GM18498 (cell line): ENCODE measurements at regions not wholly inside any gene's neighbourhood (a gene's known extent, or its start where the extent isn't known, plus 50 kb on each side); places are given as distances from the start of the nearest gene placed in this dataset.

Experiments
- ATAC-seq: cut with Tn5 transposase; IDR thresholded peaks from one replicate; pipeline ENCODE4 v1.9.1; 2021; ENCODE audit warnings: mild to moderate bottlenecking, moderate library complexity; ENCODE audit not compliant: unreplicated experiment

DNA sequence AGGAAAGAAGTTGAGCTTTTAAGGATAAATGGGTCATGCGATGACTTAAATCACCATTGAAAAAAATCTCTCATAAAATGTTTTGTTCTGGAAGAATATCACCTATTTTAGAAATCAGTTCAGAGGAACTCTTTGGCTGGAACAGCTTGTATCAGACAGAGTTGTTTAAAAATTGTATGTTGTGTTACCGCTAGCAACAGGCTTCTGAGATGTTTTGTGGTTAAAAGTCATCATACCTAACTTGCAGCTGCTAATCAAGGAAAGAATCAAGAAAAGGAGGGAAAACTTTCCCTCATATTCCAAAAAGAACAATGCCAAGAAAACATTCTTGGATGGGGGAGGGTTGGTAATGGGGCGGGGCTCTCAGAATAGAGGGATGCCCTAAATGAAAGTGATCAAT lies 220.7 kb upstream of the CITED2 start:
- no peak for ATAC-seq

DNA sequence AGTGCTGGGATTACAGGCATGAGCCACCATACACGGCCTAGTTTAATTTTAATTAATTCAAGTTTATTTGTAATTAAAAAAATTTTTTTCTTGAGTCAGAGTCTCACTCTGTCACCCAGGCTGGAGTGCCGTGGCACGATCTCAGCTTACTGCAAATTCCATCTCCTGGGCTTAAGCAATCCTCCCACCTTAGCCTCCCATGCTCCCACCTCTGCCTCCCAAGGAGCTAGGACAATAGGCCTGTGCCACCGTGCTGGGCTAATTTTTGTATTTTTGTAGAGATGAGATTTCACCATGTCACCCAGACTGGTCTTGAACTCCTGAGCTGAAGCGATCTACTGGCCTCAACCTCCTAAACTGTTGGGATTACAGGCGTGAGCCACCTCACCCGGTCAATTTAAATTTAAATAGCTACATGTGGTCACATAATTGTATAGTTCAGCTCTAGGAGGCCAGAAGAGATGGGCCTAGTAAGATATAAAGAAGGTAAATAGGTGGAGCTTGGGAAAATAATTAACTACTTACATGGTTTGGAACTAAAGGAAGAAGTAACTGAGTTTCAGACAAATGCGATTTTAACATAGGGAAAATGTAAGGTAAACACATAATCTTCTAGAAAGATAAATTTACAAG lies 220.0 kb upstream of the CITED2 start:
- ATAC-seq: no peak

DNA sequence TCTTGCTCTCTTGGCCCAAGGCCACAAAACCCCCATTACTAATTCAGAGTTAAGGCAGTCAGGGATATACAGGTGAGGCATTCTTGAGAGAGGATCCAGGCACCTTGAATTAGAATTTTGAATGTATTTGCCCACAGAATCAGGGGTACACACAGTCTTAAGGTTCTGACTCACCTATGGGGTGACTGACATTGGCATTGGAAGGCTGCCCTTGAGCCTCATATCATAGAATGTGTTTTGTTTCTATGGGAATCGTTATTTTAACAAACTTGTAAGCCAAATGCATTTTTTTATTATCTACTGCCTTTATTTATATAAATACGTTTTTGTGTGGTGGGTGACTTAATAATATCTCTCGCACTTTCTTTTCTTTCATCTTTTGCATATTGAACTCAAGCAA lies 218.6 kb upstream of the CITED2 start:
- no peak for ATAC-seq

DNA sequence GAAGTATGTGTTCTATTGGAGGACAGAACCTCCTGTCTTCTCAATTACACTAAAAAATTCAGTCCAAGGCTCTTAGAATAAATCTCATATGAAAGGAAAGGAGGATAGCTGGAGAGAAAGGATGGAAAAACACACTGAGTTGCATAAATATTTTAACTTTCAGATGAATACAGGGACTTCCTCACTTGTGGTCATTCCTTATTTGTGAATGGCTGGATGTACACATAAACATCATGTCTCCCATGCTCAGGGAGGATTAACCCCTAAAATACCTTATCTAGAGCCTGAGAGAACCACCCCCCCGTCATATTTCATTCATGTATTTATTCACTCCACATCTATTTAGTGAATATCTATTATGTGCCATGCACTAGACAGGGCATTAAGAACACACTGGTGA lies 217.6 kb upstream of the CITED2 start:
- ATAC-seq: no peak

DNA sequence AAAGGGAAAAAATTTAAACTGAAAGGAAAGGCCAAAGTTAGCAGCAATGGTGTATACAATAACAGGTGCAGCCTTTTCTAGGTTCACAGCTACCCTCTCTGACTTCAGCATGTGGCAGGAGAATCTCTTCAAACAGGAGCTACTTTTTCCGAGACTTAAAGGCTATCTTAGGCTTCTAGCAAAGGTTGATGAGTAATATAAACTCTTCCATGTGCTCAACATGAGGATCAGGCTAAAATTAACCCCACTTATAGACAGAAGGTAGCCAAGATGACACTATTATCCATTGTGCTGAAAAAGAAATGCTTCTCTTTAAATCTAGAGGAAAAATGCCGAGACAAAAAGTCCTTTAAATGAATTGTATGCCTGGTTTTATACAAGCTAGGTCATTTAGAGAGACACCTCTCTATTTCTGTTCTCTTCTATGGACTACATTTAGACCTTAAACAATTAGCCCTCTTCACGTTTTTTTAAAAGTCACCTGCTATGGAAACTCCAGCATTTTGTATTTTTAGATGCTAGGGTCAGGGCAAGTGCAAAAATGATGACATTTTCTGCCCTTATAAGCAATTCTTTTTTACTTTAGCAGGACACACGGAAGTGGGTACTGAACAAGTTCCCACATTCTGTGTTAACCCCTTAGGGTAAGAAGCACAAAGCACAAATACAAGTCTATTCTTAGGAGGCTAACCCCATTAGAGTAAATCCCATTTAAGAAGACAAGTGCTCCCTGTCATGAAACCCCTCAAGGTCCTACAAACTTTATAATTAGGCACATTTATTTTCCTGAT lies 216.8 kb upstream of the CITED2 start:
- no peak for ATAC-seq

DNA sequence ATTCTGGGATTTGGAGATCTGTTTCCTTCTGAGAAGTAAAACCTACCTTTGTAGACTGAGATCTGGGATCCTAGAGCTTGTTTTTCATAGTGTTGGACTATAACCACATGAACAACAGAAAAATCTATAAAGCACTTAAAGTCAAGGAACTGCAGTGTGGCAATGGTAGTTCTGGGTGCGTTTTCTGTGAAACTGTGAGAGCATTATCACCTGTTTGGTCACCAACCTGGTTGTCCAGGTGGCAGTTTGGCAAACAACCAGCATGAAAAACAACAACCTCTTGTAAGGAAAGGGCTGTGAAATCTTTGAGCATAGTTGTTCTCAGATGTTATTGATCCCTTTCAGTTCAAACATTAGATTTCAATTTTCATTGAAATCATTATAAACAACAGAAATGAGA lies 215.8 kb upstream of the CITED2 start:
- no peak for ATAC-seq

DNA sequence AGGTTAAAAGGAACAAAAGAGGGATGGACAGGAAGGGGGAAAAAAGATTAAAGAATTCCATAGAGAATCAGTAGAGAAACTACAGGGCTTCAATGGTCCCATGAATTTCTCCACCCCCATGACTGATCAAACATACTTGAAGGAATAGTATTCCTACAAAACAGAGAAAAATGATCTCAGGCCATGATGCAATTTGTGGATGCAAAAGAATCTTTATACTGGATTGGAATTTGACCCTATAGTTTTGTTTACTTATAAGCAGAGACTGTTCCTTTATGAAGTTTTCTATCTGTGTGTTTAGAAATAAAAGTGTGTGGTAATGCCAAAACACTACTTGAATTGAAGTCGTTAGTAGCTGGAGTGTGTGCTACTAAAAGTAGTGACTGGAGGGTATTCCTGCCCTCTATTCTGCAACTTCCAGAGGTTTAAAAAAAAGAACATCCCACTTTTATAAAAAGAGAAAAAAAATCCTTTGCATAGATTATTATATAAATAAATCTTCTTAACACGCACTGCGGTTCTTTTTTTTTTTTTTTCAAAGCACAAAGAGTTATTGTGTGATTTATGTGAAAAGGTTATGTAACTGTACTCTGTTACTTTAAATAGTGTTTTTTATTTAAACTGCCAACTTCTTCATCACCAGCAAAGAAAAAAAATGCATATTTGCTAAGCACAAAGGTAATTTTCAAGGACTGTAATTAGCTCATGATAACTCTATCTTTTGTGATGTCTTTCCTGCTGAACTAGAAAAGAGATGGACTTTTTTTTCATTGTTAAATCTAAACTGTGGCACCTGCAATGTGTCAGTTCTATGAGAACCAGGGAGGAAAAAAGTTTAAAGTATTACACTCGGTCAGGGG lies 214.5 kb upstream of the CITED2 start:
- no peak for ATAC-seq

DNA sequence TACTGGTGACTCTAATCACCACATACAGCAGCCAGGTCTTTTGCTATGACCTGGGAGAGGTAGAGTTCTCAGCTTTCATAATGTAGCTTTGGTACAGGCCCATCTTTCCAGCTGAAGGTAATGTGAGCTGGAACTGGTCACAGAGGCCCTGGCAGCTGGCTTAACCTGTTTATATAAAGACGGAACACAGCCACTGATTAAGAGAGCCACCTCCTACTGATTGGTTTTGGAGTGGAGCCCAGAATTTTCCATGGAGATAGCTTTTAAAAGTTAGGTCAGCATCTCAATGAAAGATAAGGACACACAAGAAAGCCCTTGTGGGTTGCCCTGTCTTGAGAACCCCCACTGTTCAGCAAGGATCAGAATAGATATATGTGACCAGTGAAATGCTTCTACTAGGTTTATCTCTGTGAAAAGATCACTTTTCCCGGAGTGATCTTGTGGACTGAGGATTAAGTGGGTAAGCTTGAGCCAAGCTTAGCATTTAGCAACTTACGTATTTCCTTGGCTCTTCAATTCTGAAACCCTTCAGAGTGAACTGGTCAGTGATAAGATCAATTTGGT lies 213.7 kb upstream of the CITED2 start:
- ATAC-seq: no peak

DNA sequence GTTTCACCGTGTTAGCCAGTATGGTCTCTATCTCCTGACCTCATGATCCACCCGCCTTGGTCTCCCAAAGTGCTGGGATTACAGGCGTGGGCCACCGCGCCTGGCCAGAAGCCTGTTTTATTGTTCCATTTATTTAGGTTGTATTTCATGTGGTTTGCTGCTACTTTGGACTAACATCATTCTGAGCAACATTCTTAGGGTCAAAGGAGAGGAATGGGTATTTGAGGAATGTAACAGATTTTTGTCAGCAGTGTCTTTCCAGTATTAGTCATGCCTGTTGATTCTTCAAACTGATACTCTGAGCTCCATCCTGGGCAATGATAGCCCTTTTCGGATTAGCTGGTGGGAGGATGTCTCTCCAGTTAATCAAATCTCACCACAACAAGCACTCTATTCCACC lies 213.0 kb upstream of the CITED2 start:
- ATAC-seq: no peak

DNA sequence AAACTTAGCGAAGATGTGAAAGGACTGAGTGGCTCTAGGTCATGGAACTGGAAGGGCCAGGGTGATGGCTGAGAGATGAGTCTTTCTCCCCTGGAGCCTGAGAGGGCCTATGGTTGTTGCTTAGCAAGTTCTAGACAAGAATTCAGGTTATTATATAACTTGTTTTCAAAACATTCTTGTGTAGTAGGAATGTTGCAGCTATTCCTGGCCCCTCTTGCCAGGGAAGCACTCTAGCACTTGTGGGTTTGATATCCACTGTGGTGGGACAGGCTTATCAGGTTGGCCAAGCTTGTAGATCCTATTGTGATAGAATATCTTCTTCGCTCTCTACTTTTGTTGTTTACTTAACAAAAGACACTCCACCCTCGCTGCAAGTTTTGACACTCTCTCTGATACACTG lies 211.8 kb upstream of the CITED2 start:
- no peak for ATAC-seq

DNA sequence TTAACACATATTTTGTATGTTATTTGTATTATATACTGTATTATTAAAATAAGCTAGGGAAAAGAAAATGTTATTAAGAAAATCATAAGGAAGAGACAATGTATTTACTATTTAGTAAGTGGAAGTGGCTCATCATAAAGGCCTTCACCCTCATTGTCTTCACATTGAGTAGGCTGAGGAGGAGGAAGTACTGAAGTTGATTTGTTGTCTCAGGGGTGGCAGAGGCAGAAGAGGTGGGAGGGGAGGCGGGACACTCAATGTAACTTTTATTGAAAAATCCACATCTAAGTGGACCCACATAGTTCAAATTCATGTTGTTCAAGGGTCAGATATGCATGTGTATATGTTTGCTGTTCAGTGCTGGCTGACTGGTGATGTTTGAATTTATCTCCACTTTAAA lies 210.2 kb upstream of the CITED2 start:
- ATAC-seq: no peak

DNA sequence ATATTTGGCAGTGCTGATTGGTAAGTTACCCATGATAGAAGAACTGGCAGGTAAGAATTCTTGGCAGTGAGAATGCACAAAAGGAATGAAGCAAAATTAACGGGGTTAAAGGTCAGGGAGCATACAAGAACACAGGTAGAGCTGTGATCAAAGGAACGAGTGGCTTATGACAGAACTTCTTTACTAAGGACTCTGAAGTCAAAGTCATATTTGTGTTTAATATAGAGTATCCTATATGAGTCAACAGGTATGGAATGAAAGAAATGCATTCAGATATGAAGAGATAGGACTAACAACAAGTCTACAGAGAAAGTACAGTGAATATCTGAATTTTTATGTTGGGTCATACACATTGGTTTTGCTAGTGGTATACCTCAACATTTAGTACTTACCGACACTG lies 209.0 kb upstream of the CITED2 start:
- no peak for ATAC-seq

DNA sequence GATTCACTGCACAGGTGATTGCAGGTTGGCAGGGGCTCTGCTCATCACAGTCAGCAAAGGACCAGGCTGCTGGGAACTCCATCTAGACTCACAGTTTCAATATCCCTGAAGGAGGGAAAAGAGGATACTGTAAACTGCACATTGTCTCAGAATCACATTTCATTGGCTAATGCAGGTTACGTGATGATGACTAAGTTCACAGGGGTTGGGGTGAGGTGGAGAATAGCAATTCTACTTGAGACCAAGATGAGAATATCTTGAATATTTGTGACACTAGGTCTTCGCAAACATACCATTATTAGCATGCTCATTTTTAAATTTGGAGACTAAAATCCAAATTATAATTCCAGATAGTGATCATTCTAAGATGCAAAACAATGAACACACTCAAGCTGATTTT lies 208.5 kb upstream of the CITED2 start:
- ATAC-seq: no peak

DNA sequence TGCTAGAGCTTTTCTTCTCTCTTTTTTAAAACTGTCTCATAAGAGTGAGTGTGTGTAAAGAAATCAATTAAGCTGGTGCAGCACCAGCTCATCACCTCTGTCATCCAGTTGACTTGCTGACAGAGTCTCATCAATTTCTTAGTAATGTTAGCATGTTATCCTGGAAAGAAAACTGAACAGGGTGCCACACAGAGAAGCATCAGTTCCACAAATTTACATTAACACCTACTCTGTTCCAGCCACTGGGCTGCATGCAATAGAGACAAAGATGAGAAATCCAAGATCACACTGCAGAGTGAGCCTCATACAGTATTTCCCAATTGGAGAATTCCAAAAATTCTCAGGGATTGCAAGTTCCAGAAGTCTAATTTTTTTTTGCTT lies 207.0 kb upstream of the CITED2 start:
- no peak for ATAC-seq

DNA sequence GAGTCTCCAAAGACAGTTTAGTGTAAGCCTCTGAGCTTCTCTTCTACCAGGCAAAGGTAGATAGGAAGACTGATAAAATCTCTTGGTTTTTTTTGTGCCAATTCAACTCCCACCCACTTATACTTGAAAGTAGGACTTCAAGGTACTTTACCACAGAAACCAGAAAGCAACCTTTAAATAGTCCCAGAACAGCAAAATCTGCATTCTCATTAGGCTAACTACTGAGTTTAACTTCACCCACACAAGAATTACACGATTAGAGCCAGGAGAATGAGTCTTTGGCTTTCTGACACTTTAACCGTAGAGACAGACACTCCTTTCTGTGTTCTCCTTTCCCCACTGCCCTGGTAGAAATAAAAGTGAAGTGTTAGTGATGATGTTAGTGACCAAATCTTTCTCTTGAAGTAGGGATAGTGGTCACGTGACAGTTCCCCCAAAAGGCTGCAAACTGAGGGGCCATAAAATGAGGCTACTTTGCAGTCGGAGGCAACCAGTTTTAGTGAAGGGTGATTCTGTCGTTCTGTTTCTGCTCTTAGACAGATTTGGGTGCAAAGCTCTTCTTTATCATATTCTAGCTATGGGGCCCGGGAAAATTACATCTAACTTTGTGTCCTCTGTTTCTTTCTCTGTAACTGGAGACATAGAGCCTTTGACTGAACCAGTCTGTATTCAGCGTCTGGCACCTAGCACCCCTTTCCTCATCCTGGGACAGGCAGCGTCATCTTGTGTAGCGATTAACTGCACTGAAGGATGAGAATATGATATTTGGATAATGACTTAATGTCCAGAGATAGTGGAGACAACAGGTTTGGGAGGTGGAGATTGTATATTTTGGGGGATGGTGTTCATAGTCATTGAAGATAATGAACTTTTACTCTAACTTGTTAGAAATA lies 206.4 kb upstream of the CITED2 start:
- peak; percentile 96 for ATAC-seq

DNA sequence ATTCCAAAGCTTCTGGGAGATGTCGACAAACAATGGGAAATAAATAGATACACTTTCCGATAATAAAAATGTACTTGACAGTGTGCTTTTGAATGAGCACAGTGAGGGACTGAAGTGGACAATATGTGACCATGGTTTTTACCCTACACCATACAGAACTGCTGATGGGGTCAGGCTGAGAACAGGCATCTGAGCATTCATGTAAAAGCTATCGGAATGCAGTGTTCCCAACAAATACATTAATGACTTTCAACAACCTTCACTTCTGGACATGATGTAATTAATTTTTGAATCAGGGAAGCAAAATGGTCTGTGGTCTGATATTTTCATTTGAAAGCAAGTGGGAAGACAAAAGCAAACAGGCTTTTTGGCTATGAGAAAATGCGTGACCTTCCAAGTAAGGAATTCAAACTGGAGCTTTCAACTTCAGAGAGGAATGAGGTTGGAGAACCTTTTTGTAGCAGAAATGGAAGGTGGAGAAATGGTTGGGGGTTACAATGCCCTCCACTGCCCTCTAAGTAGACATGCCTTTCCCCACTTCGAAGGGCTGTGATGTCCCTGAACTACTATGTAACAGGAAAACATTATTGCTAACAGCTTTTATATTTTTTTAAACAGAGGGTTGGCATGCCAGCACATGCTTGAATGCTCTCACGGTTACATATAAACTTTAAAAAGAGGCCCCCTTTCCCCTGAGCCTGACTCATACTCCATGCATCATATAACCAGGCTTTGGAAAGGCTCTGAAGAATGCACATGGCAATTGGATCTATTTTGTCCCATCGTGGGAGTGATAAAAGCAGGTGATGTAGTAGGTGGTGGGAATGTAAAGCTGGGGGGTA lies 203.5 kb upstream of the CITED2 start:
- ATAC-seq: no peak

DNA sequence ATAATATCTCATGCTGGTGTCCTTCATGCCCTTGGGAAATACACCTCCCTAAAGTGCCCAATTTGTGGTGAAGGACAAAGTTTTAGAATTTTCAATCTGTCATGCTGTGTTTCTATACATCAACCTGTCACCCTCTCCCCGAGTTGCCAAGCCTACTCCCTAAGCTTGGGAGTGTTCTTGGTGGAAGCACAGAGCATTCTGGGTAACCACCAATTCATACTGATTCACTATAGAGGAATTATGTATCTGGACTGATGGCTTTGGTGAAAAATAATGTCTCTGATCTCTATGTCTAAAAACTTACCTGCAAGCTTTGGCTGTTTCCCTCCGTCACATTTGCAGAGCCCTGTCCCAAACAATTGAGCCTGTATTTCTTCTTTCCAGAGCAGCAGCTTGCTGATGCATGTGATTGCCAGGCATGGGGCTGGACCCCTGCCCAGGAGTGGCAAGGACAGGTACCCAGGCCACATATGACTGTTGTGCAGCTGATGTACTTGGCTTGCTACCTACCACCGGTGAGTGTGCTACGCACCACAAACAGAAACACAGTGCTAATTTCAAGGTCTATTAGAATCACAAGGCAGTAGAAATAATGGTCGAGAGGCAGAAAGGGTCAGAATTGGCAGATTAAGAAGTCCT lies 202.8 kb upstream of the CITED2 start:
- no peak for ATAC-seq

DNA sequence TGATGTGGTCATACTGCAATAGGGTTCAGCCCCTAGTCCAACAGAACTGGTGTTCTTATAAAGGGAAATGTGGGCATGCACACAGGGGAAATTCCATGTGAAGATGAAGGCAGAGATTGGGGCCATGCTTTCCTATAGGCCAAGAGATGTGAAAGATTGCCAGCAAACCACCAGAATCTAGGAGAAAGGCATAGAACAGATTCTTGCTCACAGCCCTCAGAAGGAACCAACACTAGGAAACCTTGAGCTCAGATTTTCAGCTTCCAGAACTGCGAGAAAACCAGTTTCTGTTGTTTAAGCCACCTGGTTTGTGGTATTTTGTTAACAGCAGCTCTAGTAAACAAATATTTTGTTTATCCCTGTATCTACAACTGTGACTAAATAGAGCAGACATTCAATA lies 197.6 kb upstream of the CITED2 start:
- no peak for ATAC-seq

DNA sequence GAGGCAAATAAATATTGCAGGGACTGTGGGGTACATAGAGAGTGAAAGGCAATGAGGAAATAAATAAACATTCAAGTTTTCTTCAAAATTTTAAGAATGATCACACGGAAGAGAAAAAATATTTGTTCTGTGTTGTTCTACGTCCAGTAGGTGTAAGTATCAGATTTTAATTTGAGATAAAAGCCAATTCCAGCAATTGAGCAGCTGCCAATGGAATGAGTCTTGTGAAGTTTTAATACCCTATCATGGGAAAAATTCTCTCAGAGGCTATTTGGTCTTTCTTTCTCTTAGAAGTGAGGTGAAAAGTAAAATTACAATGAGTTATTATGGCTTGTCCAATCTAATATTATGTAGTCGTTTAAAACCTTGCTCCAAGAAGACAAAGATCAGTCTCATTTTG lies 195.7 kb upstream of the CITED2 start:
- no peak for ATAC-seq
